NCI-H524 (cell line): ENCODE measurements at regions not wholly inside any gene's neighbourhood (a gene's known extent, or its start where the extent isn't known, plus 50 kb on each side); places are given as distances from the start of the nearest gene placed in this dataset.

Experiments
- DNase-seq, 2 experiments: peaks; one replicate each; lab custom pipeline; 2025; lab: John Stamatoyannopoulos, UW

- DNase-seq: no peak
These were observed 440.9 kb upstream of the MAF start for GRCh38 chr16:80041410-80041809.

DNA sequence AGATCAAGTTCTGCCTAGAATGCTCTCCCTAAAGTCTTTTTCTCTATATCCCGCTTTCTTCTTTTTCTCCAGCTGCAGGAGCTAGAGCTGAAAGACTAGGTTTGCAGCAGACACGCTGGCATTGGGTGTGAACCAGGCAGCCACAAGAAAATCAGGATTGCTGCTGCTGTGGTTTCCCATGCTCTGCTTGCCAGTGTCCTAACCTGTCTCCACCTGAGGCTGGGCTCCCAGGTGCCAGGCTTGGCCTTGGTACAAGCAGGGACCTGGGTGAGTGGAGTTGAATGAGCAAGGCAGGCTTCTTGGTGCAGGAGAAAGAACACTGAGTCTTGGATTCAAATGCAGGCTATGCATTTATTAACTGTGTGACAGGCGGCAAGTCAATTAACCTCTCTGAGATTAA lies 440.3 kb upstream of the MAF start:
- DNase-seq: no peak

- no peak for DNase-seq
These were observed 439.9 kb upstream of the MAF start for GRCh38 chr16:80040413-80040812.

DNA sequence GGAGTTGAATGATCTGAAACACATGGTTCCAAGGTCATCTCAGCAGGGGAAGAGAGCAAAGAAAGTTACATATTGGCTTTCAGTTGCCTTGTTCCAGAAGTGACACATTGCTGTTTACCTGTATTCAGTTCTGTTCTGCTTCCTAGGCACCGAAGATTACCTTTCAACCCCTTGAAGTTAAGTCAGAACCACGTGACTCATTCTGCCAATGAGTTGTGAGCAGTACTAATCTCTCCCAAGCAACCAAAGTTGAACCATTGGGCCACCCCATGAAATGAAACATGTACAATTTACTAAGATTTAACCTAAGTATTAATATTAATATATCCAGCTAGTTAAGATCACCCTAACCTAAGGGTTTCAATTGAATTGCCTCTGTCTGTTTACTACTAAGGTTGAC lies 439.2 kb upstream of the MAF start:
- DNase-seq: no peak

DNA sequence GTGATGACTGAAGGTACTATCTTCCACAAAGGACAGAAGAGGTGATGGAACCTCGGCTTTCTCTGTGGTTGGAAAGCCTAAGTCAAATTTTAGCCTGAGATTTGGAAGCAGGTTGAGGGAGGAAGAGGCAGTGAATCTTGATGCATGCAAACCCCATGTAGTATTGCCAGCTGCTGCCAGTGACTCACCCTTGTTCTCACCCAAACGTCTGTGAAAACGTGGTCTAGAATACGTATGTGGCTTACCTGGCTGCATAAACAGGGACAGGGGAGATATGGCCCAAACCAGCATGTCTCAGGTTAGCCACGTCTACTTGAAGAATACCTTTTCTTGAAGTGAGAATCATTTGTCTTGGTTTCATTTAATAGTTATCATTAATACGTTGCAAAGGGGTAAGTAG lies 438.0 kb upstream of the MAF start:
- no peak for DNase-seq

DNA sequence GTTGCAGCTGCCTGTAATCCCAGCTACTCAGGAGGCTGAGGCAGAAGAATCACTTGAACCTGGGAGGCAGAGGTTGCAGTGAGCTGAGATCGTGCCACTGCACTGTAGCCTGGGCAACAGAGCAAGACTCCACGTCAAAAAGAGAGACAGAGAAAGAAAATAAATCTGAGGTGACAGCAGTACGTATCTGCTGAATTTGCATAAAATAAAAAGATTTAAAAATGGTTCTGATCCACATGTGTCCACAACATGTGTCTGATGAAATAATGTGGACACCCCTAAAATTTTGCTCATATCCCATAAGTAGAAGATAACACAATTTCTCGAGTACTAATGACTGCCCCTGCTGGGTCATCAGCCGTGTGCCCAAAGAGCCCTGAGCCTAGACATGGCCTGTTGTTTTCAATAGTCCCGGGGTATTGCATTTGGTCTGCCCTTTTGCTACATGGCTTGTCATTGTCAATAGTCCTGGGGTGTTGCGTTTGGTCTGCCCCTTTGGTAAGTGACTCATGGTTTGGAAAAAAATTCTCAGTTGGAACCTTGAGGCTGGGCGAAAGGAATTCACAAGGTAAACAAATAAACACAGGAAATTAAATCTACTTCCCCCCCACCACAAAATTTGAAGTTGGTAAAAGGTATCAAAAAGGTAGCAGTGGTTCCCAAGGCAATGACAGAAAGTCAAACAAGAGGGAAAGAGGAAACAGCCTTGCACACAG lies 434.6 kb upstream of the MAF start:
- no peak for DNase-seq

DNA sequence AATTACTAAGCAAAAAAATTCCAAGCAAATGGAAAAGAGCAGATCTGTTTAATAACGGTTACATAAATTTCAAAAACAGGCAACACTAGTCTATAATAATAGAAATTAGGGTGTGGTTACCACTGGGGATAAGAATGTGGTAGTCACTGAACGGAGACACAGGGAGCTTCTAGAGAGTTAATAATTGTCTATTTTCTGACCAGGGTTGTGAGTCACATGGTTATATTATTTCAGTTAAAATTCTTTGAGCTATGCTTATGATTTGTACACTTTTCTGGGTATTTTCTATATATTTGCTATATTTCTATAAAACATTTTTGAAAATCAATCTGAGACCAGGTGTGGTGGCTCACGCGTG lies 433.9 kb upstream of the MAF start:
- no peak for DNase-seq

DNA sequence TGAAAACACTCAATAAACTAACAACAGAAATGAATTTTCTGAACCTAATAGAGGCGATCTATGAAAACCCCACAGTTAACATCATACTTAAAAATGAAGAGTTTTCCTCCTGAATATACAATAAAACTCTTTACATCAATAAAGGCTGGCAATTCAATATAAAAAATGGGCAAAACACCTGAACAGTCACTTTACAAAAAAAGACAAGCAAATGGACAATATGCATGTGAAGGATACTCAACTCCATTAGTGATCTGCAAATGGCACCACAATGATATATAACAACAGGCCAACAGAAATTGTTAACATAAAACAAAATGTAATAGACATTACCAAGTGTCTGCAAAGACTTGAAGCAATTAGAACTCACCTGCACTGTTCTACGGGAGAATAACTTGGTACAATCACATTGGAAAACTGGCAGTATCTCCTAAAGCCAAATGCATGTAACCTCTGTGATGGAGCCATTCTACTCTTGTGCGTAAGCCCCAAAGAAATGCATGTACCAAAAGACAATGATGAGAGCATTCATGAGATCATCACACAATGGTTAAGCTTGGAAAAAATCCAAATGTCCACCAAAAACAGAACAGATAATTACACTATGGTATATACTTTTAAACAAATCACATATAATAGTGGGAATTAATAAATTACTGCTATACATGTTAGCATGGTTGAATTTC lies 433.4 kb upstream of the MAF start:
- DNase-seq: no peak

DNA sequence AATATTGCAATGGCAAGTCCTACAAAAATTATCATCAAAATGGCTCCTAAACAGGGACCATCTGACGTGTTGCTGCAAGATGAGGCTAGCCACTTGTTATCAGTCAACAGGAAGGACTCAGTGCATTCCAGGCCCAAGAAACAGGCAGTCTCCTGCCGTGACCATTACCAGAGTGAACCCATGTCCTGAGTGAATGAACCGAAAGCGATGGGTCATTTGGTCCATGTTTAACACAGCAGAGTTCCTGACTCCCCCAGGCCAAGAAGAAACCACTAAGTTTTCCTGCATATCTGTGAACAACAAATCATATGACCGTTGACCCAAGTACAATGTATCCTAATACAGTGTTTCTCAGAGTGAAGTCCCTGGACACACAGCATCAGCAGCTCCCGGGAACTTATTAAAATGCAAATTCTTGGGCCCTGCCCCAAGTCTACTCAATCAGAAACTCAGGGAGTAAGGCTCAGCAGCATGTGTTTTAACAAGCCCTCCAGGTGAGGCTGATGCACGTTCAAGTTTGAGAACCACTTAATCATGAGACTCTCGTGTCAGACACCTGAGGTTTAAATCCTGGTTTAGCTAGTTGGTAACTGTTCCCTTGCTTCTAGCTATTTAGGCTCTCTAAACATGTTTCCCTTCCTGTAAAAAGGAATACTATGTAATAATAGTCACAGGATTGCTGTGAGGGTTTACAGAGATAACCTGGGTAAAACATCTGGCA lies 429.4 kb upstream of the MAF start:
- no peak for DNase-seq

DNA sequence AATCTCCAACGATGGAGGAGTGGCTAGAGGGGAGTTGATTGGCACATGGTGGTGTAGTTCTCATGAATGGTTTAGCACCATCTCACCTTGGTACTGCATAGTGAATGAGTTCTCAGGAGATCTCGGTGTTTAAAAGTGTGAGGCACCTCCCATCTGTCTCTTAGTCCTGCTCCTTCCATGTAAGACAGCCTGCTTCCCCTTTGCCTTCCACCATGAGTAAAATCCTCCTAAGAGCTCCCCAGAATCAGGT lies 428.8 kb upstream of the MAF start:
- no peak for DNase-seq

DNA sequence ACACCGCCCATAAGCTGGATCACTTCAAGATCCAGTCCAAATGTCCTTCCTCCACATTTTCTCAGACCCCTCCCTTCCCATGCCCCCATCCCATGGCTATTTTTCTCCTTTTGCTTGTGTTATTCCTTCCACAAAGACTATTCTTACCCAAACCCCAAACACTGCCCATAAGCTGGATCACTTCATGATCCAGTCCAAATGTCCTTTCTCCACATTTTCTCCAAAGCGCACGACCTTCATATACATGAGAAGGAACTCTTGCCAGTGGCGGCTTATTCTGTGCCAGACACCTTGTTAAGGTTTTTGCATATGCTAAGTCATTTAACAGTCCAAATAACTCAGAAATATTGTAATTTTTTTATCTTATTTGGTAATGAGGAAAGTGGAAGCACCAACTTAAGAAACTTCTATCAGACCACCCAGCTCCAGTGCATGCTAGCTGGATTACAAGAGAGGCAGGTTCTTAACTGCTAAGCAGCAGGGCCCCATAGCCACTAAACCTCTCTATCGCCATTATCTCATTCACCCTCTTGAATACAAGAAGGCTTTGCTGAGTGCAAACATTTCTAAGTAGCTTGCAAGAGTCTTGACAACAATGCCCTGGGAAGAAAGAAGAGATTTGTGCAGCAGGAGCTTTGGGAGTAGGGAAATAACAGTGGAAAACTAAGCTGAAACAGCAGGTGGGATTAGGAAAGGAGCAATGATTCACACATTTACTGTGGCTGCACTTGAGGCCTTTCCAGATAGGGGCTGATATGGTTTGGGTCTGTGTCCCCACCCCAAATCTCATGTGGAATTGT lies 428.2 kb upstream of the MAF start:
- peak in 1 of 2 experiments; percentile 29 for DNase-seq

DNA sequence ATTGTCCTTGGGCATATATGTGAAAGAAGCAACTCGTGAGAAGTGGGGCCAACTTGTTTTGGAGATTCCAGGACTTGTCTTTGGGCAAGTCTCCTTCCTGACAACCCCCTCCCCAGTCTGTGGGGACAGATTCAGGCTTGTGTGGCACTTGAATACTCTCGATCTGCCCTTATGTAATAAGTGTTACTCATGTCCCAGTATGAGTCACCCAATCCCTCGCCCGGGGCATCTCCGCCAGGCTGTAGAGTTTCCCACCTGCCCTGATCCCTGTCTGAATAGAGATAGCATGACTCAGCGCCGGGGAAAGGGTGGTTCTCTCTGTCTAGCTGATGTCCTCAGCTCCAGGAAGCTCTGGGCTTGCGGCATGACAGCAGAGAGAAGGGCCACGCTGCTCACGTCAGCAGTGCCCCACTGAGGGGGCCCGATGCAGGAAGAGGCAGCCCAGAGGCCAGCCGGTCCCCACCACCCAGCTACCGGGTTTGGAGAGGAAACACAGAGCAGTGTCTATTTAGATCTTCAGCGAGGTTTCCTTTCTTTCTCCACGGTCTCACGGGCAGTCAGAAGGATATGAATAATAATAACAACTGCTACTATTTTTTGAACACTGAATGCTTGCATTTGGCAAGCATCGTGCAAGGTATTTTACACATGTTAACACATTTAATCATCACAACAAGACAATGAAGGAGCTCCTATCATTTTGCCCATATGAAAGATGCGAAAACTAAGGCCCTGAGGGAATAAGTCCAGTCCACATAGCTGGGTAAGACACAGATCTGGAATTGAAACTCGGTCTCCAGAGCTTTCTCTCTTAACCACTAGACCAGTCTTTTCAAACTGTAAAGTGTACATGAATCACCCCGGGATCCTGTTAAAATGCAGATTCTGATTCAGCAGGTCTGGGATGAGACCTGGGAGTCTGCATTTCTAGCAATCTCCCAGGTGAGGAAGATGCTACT lies 426.7 kb upstream of the MAF start:
- DNase-seq: peak in 1 of 2 experiments; percentile 22

DNA sequence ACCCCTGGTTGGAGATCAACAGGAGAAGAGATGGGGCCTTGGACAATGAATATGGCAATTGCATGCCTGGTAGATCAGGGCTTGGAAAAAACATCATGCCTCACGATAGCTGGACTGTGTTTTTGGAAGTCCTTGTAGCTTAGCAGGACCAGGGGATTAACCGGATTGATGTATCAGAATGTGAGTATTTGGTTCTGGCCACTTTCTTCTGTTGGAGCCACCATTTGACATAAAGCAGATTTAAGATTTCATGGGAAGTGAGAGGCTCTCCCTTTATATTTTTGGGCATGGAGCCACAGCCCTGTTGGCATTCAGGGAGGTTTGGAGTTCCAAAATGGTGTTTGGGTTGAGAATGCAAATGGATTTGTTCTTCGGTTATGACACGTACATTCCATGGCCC lies 424.7 kb upstream of the MAF start:
- DNase-seq: no peak

- DNase-seq: no peak
These were observed 423.9 kb upstream of the MAF start for GRCh38 chr16:80024443-80024842.

- DNase-seq: no peak
These were observed 423.3 kb upstream of the MAF start for GRCh38 chr16:80023865-80024264.

DNA sequence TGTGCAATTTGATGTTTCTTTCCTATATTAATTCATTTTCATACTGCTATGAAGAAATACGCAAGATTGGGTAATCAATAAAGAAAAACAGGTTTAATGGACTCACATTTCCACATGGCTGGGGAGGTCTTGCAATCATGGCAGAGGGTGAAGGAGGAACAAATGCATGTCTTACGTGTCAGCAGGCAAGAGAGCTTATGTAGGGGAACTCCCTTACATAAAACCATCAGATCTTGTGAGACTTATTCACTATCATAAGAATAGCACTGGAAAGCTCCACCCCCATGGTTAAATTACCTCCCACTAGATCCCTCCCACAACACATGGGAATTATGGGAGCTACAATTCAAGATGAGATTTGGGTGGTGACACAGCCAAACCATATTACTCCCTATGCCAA lies 418.9 kb upstream of the MAF start:
- no peak for DNase-seq

GRCh38 chr16:80018466-80018865 lies 417.9 kb upstream of the MAF start:
- no peak for DNase-seq

DNA sequence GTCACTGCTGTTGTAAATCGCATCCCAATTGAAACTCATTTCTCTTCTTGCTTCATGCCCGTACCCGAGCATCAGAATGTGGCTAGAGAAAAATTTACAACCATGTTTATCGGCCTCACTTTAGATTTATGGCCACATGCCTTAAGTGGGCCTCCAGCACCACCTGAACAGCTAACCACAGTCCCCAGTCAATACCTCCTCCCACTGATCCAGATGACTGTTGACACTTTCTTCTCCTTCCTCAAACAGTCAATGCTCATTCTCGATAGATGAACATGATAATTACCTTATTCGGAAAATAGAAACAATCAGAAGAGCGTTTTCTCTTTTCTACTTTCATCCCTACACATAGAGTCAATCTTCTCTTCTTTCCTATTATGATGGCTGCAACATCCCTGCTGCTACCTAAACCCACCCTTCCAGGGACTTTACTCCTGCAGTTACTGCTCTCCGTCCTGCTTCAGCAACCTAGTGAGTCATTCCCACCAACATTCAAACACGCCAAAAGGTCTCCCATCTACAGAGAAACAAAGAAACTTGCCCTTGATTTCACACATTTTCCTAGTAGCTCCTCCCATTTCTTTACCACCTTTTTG lies 416.3 kb upstream of the MAF start:
- no peak for DNase-seq

DNA sequence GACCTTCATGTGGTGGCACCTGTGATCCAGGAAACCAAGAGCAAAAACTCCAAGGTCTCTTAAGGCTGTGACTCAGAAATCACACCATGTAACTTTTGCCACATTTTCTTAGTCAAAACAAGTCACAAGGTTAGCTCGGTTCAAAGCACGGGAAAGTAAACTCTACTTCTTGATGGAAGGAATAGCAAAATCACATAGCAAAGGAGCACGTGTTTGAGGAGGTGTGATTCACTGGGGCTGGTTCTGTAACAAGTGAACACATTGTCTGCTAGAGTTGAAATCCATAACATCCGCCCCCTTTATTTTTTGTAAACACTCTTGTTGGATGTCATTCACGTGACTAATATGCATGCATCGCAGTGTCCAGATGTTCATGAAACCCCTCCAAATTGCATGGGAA lies 415.0 kb upstream of the MAF start:
- DNase-seq: no peak

DNA sequence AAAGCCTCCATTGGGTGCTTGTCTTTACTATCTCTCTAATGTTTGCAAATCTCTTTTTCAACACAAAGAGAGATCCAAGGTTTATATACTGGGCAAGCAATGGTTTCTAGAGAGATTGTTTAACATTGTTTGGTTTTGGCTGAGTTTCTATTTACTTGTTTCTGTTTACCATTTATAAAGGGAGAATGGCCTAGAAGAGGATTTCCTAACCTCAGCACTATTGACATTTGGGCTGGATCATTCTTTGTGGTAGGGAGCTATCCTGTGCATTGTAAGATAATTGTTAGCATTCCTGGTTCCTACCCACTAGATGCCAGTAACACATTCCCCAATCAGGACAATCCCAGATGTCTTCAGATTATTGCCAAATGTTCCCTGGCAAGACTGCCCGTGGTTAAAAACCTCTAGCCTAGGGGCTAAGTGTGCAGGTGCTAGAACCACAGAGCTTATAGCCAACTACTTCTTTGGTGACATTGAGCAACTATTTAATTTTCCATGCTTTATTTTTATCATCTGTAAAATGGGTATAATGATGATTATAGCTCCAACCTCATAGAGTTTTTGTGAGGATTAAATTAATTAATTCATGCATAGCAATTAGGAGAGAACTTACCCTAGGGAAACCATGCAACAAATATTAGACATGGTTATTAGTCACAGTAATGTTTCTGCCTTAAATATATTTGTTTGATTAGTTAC lies 413.9 kb upstream of the MAF start:
- no peak for DNase-seq

- no peak for DNase-seq
These were observed 412.0 kb upstream of the MAF start for GRCh38 chr16:80012586-80012985.
